Panc1 (cell line): ENCODE measurements at regions not wholly inside any gene's neighbourhood (a gene's known extent, or its start where the extent isn't known, plus 50 kb on each side); places are given as distances from the start of the nearest gene placed in this dataset.

Experiments
- POLR2AphosphoS5 ChIP-seq: IDR thresholded peaks from 2 replicates; pipeline ENCODE4 v1.6.1; 2012; ENCODE audit warnings: mild to moderate bottlenecking, low read depth, low read length, moderate library complexity
- REST ChIP-seq, 2 experiments: IDR thresholded peaks; 2 replicates each; pipeline ENCODE4 v1.6.1; 2011 to 2012; ENCODE audit warnings: low read depth in 2 of 2, control low read depth in 1 of 2, low read length in 1 of 2, mild to moderate bottlenecking in 1 of 2, moderate library complexity in 1 of 2; ENCODE audit not compliant: insufficient read depth in 1 of 2
- TF ChIP-seq, protein P1 (sequence below): fragments of 450-650 bp; IDR thresholded peaks from 2 replicates; pipeline ENCODE4 v1.5.1; 2017; ENCODE audit warnings: mild to moderate bottlenecking

DNA sequence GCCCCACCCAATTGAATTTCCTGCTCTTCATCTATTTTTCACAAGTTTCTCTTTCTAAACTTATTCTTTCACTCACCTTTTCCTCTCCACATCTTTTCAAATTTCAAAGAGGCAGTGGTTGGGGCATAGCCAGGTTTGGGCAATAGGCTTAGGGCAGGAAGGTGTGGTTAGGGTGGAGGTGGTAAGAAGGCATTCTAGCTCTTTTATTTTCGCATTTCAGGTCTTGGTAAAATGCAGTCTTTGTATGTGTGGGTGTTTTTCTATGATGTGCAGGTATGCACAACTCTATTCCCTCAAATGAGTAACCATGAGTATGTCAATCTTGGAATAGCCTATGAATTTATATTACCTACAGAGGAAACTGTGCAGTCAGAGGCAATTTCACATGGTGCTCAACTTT, 129.8 kb upstream of the IFNE start:
- TF ChIP-seq, protein P1, sequence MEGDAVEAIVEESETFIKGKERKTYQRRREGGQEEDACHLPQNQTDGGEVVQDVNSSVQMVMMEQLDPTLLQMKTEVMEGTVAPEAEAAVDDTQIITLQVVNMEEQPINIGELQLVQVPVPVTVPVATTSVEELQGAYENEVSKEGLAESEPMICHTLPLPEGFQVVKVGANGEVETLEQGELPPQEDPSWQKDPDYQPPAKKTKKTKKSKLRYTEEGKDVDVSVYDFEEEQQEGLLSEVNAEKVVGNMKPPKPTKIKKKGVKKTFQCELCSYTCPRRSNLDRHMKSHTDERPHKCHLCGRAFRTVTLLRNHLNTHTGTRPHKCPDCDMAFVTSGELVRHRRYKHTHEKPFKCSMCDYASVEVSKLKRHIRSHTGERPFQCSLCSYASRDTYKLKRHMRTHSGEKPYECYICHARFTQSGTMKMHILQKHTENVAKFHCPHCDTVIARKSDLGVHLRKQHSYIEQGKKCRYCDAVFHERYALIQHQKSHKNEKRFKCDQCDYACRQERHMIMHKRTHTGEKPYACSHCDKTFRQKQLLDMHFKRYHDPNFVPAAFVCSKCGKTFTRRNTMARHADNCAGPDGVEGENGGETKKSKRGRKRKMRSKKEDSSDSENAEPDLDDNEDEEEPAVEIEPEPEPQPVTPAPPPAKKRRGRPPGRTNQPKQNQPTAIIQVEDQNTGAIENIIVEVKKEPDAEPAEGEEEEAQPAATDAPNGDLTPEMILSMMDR, result no peak
- no peak for TF ChIP-seq POLR2AphosphoS5
- TF ChIP-seq REST (IDR thresholded peaks at IDR 0.05; ENCODE audit: insufficient read depth in 1 of 2, low read depth in 2 of 2, low read length in 1 of 2), result no peak
